Keratinocyte (primary cell): ENCODE measurements at regions not wholly inside any gene's neighbourhood (a gene's known extent, or its start where the extent isn't known, plus 50 kb on each side); places are given as distances from the start of the nearest gene placed in this dataset.

Experiments
- DNase-seq: peaks from one replicate; pipeline ENCODE4 v3.0.0-alpha.2; 2011; ENCODE audit warnings: low read depth, missing footprints, low spot score
- FAIRE-seq: peaks from 2 replicates; lab custom pipeline; 2011; peaks lifted over from hg19 to GRCh38; lab: Jason Lieb, UNC
- H2AFZ ChIP-seq: 2 replicates; pipeline ENCODE4 v1.6.0; 2012; ENCODE audit warnings: low read length, control low read depth, inconsistent platforms; ENCODE audit not compliant: control insufficient read depth
- H3K27ac ChIP-seq: 2 replicates; pipeline ENCODE4 v1.5.1; 2011; ENCODE audit warnings: low read length; ENCODE audit not compliant: control insufficient read depth, insufficient read depth
- H3K27me3 ChIP-seq: 3 replicates; pipeline ENCODE4 v1.6.0; 2011; ENCODE audit warnings: low read length; ENCODE audit not compliant: control insufficient read depth, insufficient read depth; ENCODE audit errors: extremely low read depth
- H3K36me3 ChIP-seq, 2 experiments: 2 replicates in 1 of 2; 3 replicates in 1 of 2; pipeline ENCODE4 v1.5.1; 2011; ENCODE audit warnings: low read length in 2 of 2, mild to moderate bottlenecking in 1 of 2; ENCODE audit not compliant: control insufficient read depth in 2 of 2, insufficient read depth in 2 of 2; ENCODE audit errors: extremely low read depth in 1 of 2
- H3K4me1 ChIP-seq: 3 replicates; pipeline ENCODE4 v1.5.1; 2011; ENCODE audit warnings: low read length; ENCODE audit not compliant: control insufficient read depth, insufficient read depth; ENCODE audit errors: extremely low read depth
- H3K4me2 ChIP-seq: 3 replicates; pipeline ENCODE4 v1.6.0; 2011; ENCODE audit warnings: low read depth, low read length; ENCODE audit not compliant: control insufficient read depth, insufficient read depth; ENCODE audit errors: extremely low read depth
- H3K4me3 ChIP-seq, 3 experiments: fragments of 200-600 bp in 1 of 3; sonication (generic) in 1 of 3; 2 replicates in 2 of 3; 3 replicates in 1 of 3; pipeline ENCODE4 v1.5.1; 2011 to 2016; ENCODE audit warnings: low read length in 3 of 3, mild to moderate bottlenecking in 3 of 3, control low read depth in 2 of 3, inconsistent platforms in 1 of 3, low read depth in 1 of 3, mixed read lengths in 1 of 3, mixed run types in 1 of 3, moderate library complexity in 1 of 3; ENCODE audit not compliant: control insufficient read depth in 2 of 3, insufficient read depth in 2 of 3; ENCODE audit errors: extremely low read depth in 1 of 3
- H3K79me2 ChIP-seq: 2 replicates; pipeline ENCODE4 v1.6.0; 2012; ENCODE audit warnings: low read length; ENCODE audit not compliant: control insufficient read depth, insufficient read depth
- H3K9ac ChIP-seq: 3 replicates; pipeline ENCODE4 v1.6.0; 2011; ENCODE audit warnings: low read length; ENCODE audit not compliant: control insufficient read depth, insufficient read depth; ENCODE audit errors: extremely low read depth
- H3K9me1 ChIP-seq: 3 replicates; pipeline ENCODE4 v1.6.0; 2011; ENCODE audit warnings: low read length; ENCODE audit not compliant: control insufficient read depth, insufficient read depth; ENCODE audit errors: extremely low read depth
- H3K9me3 ChIP-seq: 2 replicates; pipeline ENCODE4 v1.5.1; 2012; ENCODE audit warnings: low read depth, low read length; ENCODE audit not compliant: control insufficient read depth
- H4K20me1 ChIP-seq: 3 replicates; pipeline ENCODE4 v1.6.0; 2011; ENCODE audit warnings: low read length; ENCODE audit not compliant: control insufficient read depth, insufficient read depth; ENCODE audit errors: extremely low read depth
- EZH2 ChIP-seq: IDR thresholded peaks from one replicate; pipeline ENCODE4 v1.6.1; 2012; ENCODE audit warnings: inconsistent platforms, mild to moderate bottlenecking, low read length, moderate library complexity
- dilution Hi-C: fragments of 300-500 bp; cut with MboI; formaldehyde crosslinking; loops from one replicate; pipeline ENCODE4 v1.7.0; 2020; ENCODE audit warnings: low sequenced_read_pairs; ENCODE audit not compliant: extremely low pct_ligation_motif_present
- TF ChIP-seq, protein P1 (sequence below), 3 experiments: IDR thresholded peaks in 1 of 3; conservative IDR thresholded peaks in 1 of 3; optimal IDR thresholded peaks in 1 of 3; 2 replicates in 2 of 3; 3 replicates in 1 of 3; pipeline versions ENCODE3 to v1.5.1; 2011; ENCODE audit warnings: low read length in 3 of 3, mild to moderate bottlenecking in 3 of 3, moderate library complexity in 2 of 3, control low read depth in 1 of 3, inconsistent platforms in 1 of 3; ENCODE audit not compliant: insufficient read depth in 2 of 3; ENCODE audit errors: extremely low read depth in 1 of 3

DNA sequence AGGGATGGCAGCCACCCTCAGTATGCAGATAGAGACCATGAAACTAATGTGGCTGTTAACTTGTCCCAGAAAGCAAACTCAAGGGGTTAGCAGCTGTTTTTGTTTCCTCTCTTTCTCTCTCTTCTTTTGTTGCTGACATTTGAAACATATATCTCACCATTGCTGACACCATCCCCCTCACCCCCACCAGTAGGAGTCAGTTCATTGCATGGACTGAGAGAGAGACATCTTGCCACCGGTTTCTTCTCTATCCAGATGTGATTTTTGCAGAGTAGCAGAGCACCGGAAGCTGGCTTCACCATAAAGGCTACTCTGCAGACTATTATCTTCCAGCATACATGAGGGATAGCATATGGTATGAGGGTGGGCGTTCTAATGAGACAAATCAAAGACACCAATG is 177.1 kb upstream of the FRG1 start:
- no peaks in the 10 kb centered on the region for H3K79me2 ChIP-seq
- H3K9ac ChIP-seq = no peak overlapping the region
- H3K4me2 ChIP-seq = no peak overlapping the region
- no peaks in the 10 kb centered on the region for H3K4me1 ChIP-seq
- H3K27ac ChIP-seq = no peak overlapping the region
- no peak for FAIRE-seq
- dilution Hi-C loops = no loop called here
- H3K27me3 ChIP-seq = no peaks in the 10 kb centered on the region
- H3K9me3 ChIP-seq = no peaks in the 10 kb centered on the region
- H3K36me3 ChIP-seq = no peaks in the 10 kb centered on the region
- TF ChIP-seq, protein P1, sequence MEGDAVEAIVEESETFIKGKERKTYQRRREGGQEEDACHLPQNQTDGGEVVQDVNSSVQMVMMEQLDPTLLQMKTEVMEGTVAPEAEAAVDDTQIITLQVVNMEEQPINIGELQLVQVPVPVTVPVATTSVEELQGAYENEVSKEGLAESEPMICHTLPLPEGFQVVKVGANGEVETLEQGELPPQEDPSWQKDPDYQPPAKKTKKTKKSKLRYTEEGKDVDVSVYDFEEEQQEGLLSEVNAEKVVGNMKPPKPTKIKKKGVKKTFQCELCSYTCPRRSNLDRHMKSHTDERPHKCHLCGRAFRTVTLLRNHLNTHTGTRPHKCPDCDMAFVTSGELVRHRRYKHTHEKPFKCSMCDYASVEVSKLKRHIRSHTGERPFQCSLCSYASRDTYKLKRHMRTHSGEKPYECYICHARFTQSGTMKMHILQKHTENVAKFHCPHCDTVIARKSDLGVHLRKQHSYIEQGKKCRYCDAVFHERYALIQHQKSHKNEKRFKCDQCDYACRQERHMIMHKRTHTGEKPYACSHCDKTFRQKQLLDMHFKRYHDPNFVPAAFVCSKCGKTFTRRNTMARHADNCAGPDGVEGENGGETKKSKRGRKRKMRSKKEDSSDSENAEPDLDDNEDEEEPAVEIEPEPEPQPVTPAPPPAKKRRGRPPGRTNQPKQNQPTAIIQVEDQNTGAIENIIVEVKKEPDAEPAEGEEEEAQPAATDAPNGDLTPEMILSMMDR (optimal IDR thresholded peaks at IDR 0.05 in 1 of 3, IDR thresholded peaks at IDR 0.05 in 1 of 3, conservative IDR thresholded peaks at IDR 0.05 in 1 of 3; ENCODE audit: extremely low read depth in 1 of 3, insufficient read depth in 2 of 3, low read length in 3 of 3) = no peak
- no peak for TF ChIP-seq EZH2
- no peak for DNase-seq
- H3K4me3 ChIP-seq = no peak overlapping the region
- H4K20me1 ChIP-seq = no peaks in the 10 kb centered on the region
- no peak overlapping the region for H2AFZ ChIP-seq
- H3K9me1 ChIP-seq = no peaks in the 10 kb centered on the region

- H3K4me2 ChIP-seq = no peak overlapping the region
- H3K9me1 ChIP-seq = no peaks in the 10 kb centered on the region
- FAIRE-seq = no peak
These were observed 175.4 kb upstream of the FRG1 start for GRCh38 chr4:189765301-189765700.

DNA sequence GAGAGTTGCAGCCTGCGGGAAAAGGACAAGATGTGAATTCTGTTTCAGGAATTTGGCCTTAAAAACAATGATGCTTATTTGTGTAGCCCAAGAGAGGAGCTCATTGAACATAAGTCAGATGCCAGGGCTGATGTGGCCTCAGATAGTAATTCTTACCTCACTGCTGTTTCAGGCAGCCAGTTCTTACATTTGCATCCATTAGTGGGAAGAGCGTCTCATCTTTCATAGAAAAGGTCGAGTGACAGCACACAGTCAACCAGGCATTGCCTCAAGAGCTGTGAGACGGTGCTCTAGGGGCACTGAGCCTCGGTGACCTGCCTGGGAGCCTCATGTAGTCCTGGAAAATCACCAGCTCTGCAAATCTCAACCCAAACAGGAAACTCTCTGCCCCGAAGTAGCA is 174.9 kb upstream of the FRG1 start:
- dilution Hi-C loops = no loop called here
- Histone ChIP-seq H3K9ac (no peak overlapping the region), H3K9me1 (no peaks in the 10 kb centered on the region), H3K9me3 (peaks cover 1% of the 10 kb centered on the region), H3K4me2 (no peak overlapping the region), H3K4me3 (no peak overlapping the region), H3K4me1 (no peaks in the 10 kb centered on the region), H3K27me3 (no peaks in the 10 kb centered on the region), H3K27ac (no peak overlapping the region), H4K20me1 (no peaks in the 10 kb centered on the region), H3K36me3 (no peaks in the 10 kb centered on the region), H3K79me2 (no peaks in the 10 kb centered on the region), H2AFZ (no peak overlapping the region)
- DNase-seq (no peak), FAIRE-seq (no peak)
- TF ChIP-seq, protein P1 (optimal IDR thresholded peaks at IDR 0.05 in 1 of 3, IDR thresholded peaks at IDR 0.05 in 1 of 3, conservative IDR thresholded peaks at IDR 0.05 in 1 of 3; ENCODE audit: extremely low read depth in 1 of 3, insufficient read depth in 2 of 3, low read length in 3 of 3) = no peak
- no peak for TF ChIP-seq EZH2

More at GRCh38 chr4:189765301-189765700, 175.4 kb upstream of the FRG1 start:
- Histone ChIP-seq H4K20me1 (no peaks in the 10 kb centered on the region), H2AFZ (no peak overlapping the region), H3K27me3 (no peaks in the 10 kb centered on the region), H3K9ac (no peak overlapping the region), H3K36me3 (no peaks in the 10 kb centered on the region), H3K27ac (no peak overlapping the region), H3K4me1 (no peaks in the 10 kb centered on the region), H3K79me2 (no peaks in the 10 kb centered on the region), H3K9me3 (peaks cover 1% of the 10 kb centered on the region), H3K4me3 (no peak overlapping the region)
- dilution Hi-C loops = no loop called here
- no peak for DNase-seq
- TF ChIP-seq EZH2 = no peak
